Liver (tissue), 7 donors: ENCODE measurements at regions not wholly inside any gene's neighbourhood (a gene's known extent, or its start where the extent isn't known, plus 50 kb on each side); places are given as distances from the start of the nearest gene placed in this dataset.

Experiments used
- DNase-seq: peaks from one replicate; pipeline ENCODE4 v3.0.0-alpha.2; 2017; ENCODE audit warnings: low spot score
- H3K27ac ChIP-seq, 2 donors: one replicate each; pipeline ENCODE4 v1.7.0; 2013; ENCODE audit warnings: inconsistent platforms in 2 of 2, low read length in 2 of 2, control low read depth in 1 of 2, low read depth in 1 of 2, mild to moderate bottlenecking in 1 of 2
- H3K27me3 ChIP-seq, 4 donors: one replicate each; pipeline versions ENCODE4 v1.6.1 to v1.7.0; 2013; ENCODE audit warnings: low read length in 3 of 4, inconsistent platforms in 1 of 4, mild to moderate bottlenecking in 1 of 4, moderate library complexity in 1 of 4; ENCODE audit not compliant: control insufficient read depth in 4 of 4, insufficient read depth in 4 of 4
- H3K36me3 ChIP-seq, 4 donors: one replicate each; pipeline versions ENCODE4 v1.6.1 to v1.7.0; 2013; ENCODE audit warnings: low read length in 3 of 4, mild to moderate bottlenecking in 3 of 4, low read depth in 1 of 4, moderate library complexity in 1 of 4; ENCODE audit not compliant: control insufficient read depth in 4 of 4, insufficient read depth in 3 of 4
- H3K4me1 ChIP-seq, 4 donors: one replicate each; pipeline versions ENCODE4 v1.6.1 to v1.7.0; 2013; ENCODE audit warnings: low read length in 3 of 4, mild to moderate bottlenecking in 3 of 4, moderate library complexity in 1 of 4; ENCODE audit not compliant: control insufficient read depth in 4 of 4, insufficient read depth in 4 of 4
- H3K4me3 ChIP-seq, 3 donors: one replicate each; pipeline versions ENCODE4 v1.6.1 to v1.7.0; 2013; ENCODE audit warnings: low read length in 3 of 3, control low read depth in 1 of 3, low read depth in 1 of 3, mild to moderate bottlenecking in 1 of 3
- H3K9ac ChIP-seq, 2 donors: one replicate each; pipeline ENCODE4 v1.7.0; 2013; ENCODE audit warnings: low read length in 2 of 2, mild to moderate bottlenecking in 2 of 2, moderate library complexity in 2 of 2, control low read depth in 1 of 2, low read depth in 1 of 2
- H3K9me3 ChIP-seq, 4 donors: one replicate each; pipeline versions ENCODE4 v1.6.1 to v1.7.0; 2013; ENCODE audit warnings: low read length in 3 of 4; ENCODE audit not compliant: control insufficient read depth in 4 of 4
- FOXA2 ChIP-seq: IDR thresholded peaks from 2 replicates; pipeline ENCODE4 v1.6.1; 2016; ENCODE audit warnings: antibody characterized with exemption
- GABPA ChIP-seq, 2 donors: IDR thresholded peaks in 1 of 2; conservative IDR thresholded peaks in 1 of 2; 2 replicates each; pipeline ENCODE4 v1.6.1; 2016; ENCODE audit warnings: antibody characterized with exemption in 2 of 2, mild to moderate bottlenecking in 1 of 2, moderate library complexity in 1 of 2
- HNF4A ChIP-seq, 2 donors: conservative IDR thresholded peaks; 2 replicates each; pipeline ENCODE4 v1.6.1; 2016; ENCODE audit warnings: antibody characterized with exemption in 2 of 2, mild to moderate bottlenecking in 2 of 2
- JUND ChIP-seq, 2 donors: IDR thresholded peaks; 2 replicates each; pipeline ENCODE4 v1.6.1; 2016; ENCODE audit warnings: antibody characterized with exemption in 2 of 2
- NR2F2 ChIP-seq: IDR thresholded peaks from 2 replicates; pipeline ENCODE4 v1.6.1; 2016; ENCODE audit warnings: antibody characterized with exemption
- RAD21 ChIP-seq, 2 donors: IDR thresholded peaks; 2 replicates each; pipeline ENCODE4 v1.6.1; 2016; ENCODE audit warnings: antibody characterized with exemption in 2 of 2, mild to moderate bottlenecking in 2 of 2
- SP1 ChIP-seq: IDR thresholded peaks from 2 replicates; pipeline ENCODE4 v1.6.1; 2018; ENCODE audit warnings: antibody characterized with exemption, mild to moderate bottlenecking
- TAF1 ChIP-seq: conservative IDR thresholded peaks from 2 replicates; pipeline ENCODE4 v1.6.1; 2016; ENCODE audit warnings: antibody characterized with exemption, mild to moderate bottlenecking
- YY1 ChIP-seq: IDR thresholded peaks from 2 replicates; pipeline ENCODE4 v1.6.1; 2016; ENCODE audit warnings: antibody characterized with exemption, mild to moderate bottlenecking
- WGBS: extraction: QIAGEN DNeasy Blood & Tissue Kit; methylation state at CpG from one replicate; pipeline ENCODE4 v1.1.7; 2013; 5-methylcytosine and 5-hydroxymethylcytosine counted together
- TF ChIP-seq, protein P1 (sequence below): IDR thresholded peaks from 2 replicates; pipeline ENCODE4 v1.6.1; 2016; ENCODE audit warnings: antibody characterized with exemption
- TF ChIP-seq, protein P2 (sequence below): IDR thresholded peaks from 2 replicates; pipeline ENCODE4 v1.6.1; 2016; ENCODE audit warnings: antibody characterized with exemption
- TF ChIP-seq, protein P3 (sequence below): IDR thresholded peaks from 2 replicates; pipeline ENCODE4 v1.6.1; 2016; ENCODE audit warnings: antibody characterized with exemption, mild to moderate bottlenecking
- donor health status: healthy.
- donor health status: healthy.
- donor health status: healthy.
- donor health status: healthy.

GRCh38 chr10:121041499-121041898 lies 190.3 kb downstream of the WDR11 start (continued):
- TF ChIP-seq JUND (IDR thresholded peaks at IDR 0.05) (no peak), NR2F2 (no peak), RAD21 (IDR thresholded peaks at IDR 0.05) (no peak), TAF1 (no peak), HNF4A (conservative IDR thresholded peaks at IDR 0.05) (no peak)

- Histone ChIP-seq H3K36me3 (no peaks in the 10 kb centered on the region), H3K4me1 (no peaks in the 10 kb centered on the region), H3K27ac (no peak overlapping the region), H3K4me3 (no peak overlapping the region), H3K27me3 (peaks cover 0 to 5% (median 2%) of the 10 kb centered on the region in 4 donors), H3K9me3 (no peaks in the 10 kb centered on the region), H3K9ac (no peak overlapping the region)
- no peak for DNase-seq
- TF ChIP-seq GABPA (IDR thresholded peaks at IDR 0.05 in 1 of 2, conservative IDR thresholded peaks at IDR 0.05 in 1 of 2) (no peak), HNF4A (conservative IDR thresholded peaks at IDR 0.05) (no peak), FOXA2 (no peak)
- TF ChIP-seq, protein P1, sequence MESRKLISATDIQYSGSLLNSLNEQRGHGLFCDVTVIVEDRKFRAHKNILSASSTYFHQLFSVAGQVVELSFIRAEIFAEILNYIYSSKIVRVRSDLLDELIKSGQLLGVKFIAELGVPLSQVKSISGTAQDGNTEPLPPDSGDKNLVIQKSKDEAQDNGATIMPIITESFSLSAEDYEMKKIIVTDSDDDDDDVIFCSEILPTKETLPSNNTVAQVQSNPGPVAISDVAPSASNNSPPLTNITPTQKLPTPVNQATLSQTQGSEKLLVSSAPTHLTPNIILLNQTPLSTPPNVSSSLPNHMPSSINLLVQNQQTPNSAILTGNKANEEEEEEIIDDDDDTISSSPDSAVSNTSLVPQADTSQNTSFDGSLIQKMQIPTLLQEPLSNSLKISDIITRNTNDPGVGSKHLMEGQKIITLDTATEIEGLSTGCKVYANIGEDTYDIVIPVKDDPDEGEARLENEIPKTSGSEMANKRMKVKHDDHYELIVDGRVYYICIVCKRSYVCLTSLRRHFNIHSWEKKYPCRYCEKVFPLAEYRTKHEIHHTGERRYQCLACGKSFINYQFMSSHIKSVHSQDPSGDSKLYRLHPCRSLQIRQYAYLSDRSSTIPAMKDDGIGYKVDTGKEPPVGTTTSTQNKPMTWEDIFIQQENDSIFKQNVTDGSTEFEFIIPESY: no peak
- WGBS: 87% methylated on average over 3 of the region's 3 CpGs
Observed at GRCh38 chr10:121041906-121042305, 190.7 kb downstream of the WDR11 start.

DNA sequence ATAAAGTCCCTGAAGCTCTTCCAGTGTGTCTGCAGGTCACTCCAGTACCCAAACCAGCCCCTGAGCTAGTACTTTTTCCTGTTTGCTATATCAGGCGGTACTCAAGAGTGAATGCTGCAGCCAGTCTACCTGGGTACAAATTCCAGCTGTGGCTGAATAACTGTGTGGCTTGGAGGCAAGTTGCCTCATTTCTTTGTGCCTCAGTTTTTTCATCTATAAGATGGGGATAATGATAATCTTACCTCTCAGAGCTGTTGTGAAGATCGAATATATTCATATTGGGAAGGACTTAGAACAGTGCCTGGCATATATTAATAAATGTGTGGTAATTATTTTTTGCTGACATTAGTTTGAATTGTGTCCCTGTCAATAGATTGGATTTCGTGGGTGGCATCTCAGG lies 191.2 kb downstream of the WDR11 start:
- no peak for DNase-seq
- Histone ChIP-seq H3K4me1 (no peaks in the 10 kb centered on the region), H3K27me3 (peaks cover 0 to 5% (median 2%) of the 10 kb centered on the region in 4 donors), H3K9ac (no peak overlapping the region), H3K36me3 (no peaks in the 10 kb centered on the region), H3K4me3 (no peak overlapping the region), H3K9me3 (no peaks in the 10 kb centered on the region), H3K27ac (no peak overlapping the region)
- no peak for TF ChIP-seq NR2F2
- TF ChIP-seq YY1: no peak
- TF ChIP-seq, protein P2, sequence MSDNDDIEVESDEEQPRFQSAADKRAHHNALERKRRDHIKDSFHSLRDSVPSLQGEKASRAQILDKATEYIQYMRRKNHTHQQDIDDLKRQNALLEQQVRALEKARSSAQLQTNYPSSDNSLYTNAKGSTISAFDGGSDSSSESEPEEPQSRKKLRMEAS: no peak
- TF ChIP-seq, protein P1: no peak
- no peak for TF ChIP-seq HNF4A (conservative IDR thresholded peaks at IDR 0.05)
- no peak for TF ChIP-seq JUND (IDR thresholded peaks at IDR 0.05)
- TF ChIP-seq SP1: no peak
- no peak for TF ChIP-seq TAF1
- TF ChIP-seq, protein P3, sequence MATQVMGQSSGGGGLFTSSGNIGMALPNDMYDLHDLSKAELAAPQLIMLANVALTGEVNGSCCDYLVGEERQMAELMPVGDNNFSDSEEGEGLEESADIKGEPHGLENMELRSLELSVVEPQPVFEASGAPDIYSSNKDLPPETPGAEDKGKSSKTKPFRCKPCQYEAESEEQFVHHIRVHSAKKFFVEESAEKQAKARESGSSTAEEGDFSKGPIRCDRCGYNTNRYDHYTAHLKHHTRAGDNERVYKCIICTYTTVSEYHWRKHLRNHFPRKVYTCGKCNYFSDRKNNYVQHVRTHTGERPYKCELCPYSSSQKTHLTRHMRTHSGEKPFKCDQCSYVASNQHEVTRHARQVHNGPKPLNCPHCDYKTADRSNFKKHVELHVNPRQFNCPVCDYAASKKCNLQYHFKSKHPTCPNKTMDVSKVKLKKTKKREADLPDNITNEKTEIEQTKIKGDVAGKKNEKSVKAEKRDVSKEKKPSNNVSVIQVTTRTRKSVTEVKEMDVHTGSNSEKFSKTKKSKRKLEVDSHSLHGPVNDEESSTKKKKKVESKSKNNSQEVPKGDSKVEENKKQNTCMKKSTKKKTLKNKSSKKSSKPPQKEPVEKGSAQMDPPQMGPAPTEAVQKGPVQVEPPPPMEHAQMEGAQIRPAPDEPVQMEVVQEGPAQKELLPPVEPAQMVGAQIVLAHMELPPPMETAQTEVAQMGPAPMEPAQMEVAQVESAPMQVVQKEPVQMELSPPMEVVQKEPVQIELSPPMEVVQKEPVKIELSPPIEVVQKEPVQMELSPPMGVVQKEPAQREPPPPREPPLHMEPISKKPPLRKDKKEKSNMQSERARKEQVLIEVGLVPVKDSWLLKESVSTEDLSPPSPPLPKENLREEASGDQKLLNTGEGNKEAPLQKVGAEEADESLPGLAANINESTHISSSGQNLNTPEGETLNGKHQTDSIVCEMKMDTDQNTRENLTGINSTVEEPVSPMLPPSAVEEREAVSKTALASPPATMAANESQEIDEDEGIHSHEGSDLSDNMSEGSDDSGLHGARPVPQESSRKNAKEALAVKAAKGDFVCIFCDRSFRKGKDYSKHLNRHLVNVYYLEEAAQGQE: no peak
- whole genome bisulfite sequencing: 89% methylated on average over 3 of the region's 3 CpGs
